ENCODE measurements at regions not wholly inside any gene's neighbourhood (a gene's known extent, or its start where the extent isn't known, plus 50 kb on each side); places are given as distances from the start of the nearest gene placed in this dataset.

DNA sequence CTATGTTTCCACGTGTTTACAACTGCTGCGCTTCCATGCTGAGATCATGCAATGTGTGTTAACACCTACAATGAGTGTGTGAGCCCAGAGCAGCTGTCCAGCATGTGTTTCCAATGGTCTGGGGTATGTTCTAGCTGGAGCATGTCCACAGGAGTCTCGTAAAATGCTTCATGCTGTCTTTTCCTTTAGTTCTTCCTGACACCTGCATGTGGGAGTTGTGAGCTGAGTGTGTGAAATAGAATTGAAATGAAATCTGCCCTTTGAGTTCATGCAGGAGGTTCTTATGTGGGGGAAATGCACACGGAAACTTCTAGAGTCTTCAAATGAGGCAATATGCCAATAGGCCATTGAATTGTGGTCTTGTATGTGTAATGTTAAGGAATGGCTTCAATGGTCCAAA is 205.1 kb downstream of the RND3 start:
- H3K4me1 ChIP-seq (ENCODE audit: insufficient read depth, low read length) = peaks cover 18% of the 10 kb centered on the region
- no peak overlapping the region for H3K27ac ChIP-seq (ENCODE audit: low read depth, low read length)
- H3K4me3 ChIP-seq (ENCODE audit: insufficient read depth, low read length) = no peak overlapping the region
- H3K9me3 ChIP-seq (ENCODE audit: low read depth, low read length) = no peaks in the 10 kb centered on the region
- no peaks in the 10 kb centered on the region for H3K79me2 ChIP-seq (ENCODE audit: insufficient read depth, low read length)
- H3K4me2 ChIP-seq (ENCODE audit: insufficient read depth, low read length) = no peak overlapping the region
- no peak for DNase-seq (ENCODE audit: insufficient read length, low spot score, missing footprints)
- no peaks in the 10 kb centered on the region for H4K20me1 ChIP-seq (ENCODE audit: insufficient read depth, low read length)
- H2AFZ ChIP-seq (ENCODE audit: low read length) = no peak overlapping the region
- H3K36me3 ChIP-seq (ENCODE audit: insufficient read depth, low read length) = no peaks in the 10 kb centered on the region
- H3K27me3 ChIP-seq (ENCODE audit: insufficient read depth, low read length) = no peaks in the 10 kb centered on the region
- TF ChIP-seq, protein P1, sequence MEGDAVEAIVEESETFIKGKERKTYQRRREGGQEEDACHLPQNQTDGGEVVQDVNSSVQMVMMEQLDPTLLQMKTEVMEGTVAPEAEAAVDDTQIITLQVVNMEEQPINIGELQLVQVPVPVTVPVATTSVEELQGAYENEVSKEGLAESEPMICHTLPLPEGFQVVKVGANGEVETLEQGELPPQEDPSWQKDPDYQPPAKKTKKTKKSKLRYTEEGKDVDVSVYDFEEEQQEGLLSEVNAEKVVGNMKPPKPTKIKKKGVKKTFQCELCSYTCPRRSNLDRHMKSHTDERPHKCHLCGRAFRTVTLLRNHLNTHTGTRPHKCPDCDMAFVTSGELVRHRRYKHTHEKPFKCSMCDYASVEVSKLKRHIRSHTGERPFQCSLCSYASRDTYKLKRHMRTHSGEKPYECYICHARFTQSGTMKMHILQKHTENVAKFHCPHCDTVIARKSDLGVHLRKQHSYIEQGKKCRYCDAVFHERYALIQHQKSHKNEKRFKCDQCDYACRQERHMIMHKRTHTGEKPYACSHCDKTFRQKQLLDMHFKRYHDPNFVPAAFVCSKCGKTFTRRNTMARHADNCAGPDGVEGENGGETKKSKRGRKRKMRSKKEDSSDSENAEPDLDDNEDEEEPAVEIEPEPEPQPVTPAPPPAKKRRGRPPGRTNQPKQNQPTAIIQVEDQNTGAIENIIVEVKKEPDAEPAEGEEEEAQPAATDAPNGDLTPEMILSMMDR (IDR thresholded peaks at IDR 0.05; ENCODE audit: extremely low read depth, low read depth, low read length) = no peak

DNA sequence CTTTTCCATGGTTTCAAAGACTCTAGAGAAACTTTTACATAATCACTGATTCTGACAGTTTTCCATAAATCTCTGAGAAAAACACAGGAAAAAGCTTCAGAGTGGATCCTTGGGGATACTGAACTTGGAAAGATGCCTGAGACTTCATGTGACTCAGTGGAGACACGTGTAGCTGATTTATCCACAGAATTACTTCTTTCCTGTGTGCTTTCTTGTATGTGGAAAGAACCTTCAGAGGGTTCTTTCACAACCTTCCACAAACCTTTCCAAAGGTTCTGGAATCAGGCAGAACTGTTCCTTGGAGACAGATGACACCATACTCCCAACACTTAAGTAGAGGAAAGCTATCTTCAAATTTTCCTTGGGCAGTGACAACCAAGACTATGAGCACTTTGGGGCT is 207.2 kb downstream of the RND3 start:
- Histone ChIP-seq H3K27me3 (ENCODE audit: insufficient read depth, low read length) (no peaks in the 10 kb centered on the region), H3K4me3 (ENCODE audit: insufficient read depth, low read length) (no peak overlapping the region), H3K4me1 (ENCODE audit: insufficient read depth, low read length) (peaks cover 14% of the 10 kb centered on the region), H4K20me1 (ENCODE audit: insufficient read depth, low read length) (no peaks in the 10 kb centered on the region), H3K36me3 (ENCODE audit: insufficient read depth, low read length) (no peaks in the 10 kb centered on the region), H2AFZ (ENCODE audit: low read length) (peak overlapping the region; percentile 9), H3K4me2 (ENCODE audit: insufficient read depth, low read length) (no peak overlapping the region), H3K27ac (ENCODE audit: low read depth, low read length) (peak overlapping the region; percentile 54), H3K79me2 (ENCODE audit: insufficient read depth, low read length) (no peaks in the 10 kb centered on the region), H3K9me3 (ENCODE audit: low read depth, low read length) (no peaks in the 10 kb centered on the region)
- peak; percentile 35 for DNase-seq (ENCODE audit: insufficient read length, low spot score, missing footprints)
- TF ChIP-seq, protein P1 (IDR thresholded peaks at IDR 0.05; ENCODE audit: extremely low read depth, low read depth, low read length) = no peak

GRCh38 chr2:150279686-150280085 is 207.8 kb downstream of the RND3 start:
- Histone ChIP-seq H3K4me3 (ENCODE audit: insufficient read depth, low read length) (no peak overlapping the region), H3K4me1 (ENCODE audit: insufficient read depth, low read length) (peaks cover 14% of the 10 kb centered on the region), H4K20me1 (ENCODE audit: insufficient read depth, low read length) (no peaks in the 10 kb centered on the region), H3K36me3 (ENCODE audit: insufficient read depth, low read length) (no peaks in the 10 kb centered on the region), H3K27me3 (ENCODE audit: insufficient read depth, low read length) (no peaks in the 10 kb centered on the region), H3K27ac (ENCODE audit: low read depth, low read length) (peak overlapping the region; percentile 54), H2AFZ (ENCODE audit: low read length) (no peak overlapping the region), H3K79me2 (ENCODE audit: insufficient read depth, low read length) (no peaks in the 10 kb centered on the region), H3K4me2 (ENCODE audit: insufficient read depth, low read length) (no peak overlapping the region), H3K9me3 (ENCODE audit: low read depth, low read length) (no peaks in the 10 kb centered on the region)
- DNase-seq (ENCODE audit: insufficient read length, low spot score, missing footprints) = no peak
- TF ChIP-seq, protein P1 (IDR thresholded peaks at IDR 0.05; ENCODE audit: extremely low read depth, low read depth, low read length) = no peak

DNA sequence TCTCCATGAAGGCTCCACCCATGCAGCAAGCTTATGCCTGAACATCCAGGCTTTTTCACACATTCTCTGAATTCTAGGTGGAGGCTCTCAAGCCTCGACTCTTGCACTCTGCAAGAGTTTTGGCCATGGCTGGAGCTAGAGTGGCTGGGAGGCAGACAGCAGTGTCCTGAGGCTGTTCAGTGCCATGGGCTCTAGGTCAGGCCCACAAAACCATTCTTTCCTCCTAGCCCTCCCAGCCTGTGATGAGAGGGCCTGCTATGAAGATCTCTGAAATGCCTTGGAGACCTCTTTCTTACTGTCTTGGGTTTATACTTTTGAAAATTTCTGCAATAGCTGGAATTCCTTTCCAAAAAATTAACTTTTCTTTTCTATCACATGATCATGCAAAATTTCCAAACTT is 210.7 kb downstream of the RND3 start:
- Histone ChIP-seq H4K20me1 (ENCODE audit: insufficient read depth, low read length) (no peaks in the 10 kb centered on the region), H3K27me3 (ENCODE audit: insufficient read depth, low read length) (no peaks in the 10 kb centered on the region), H3K4me2 (ENCODE audit: insufficient read depth, low read length) (no peak overlapping the region), H3K36me3 (ENCODE audit: insufficient read depth, low read length) (no peaks in the 10 kb centered on the region), H3K4me3 (ENCODE audit: insufficient read depth, low read length) (no peak overlapping the region), H2AFZ (ENCODE audit: low read length) (no peak overlapping the region), H3K4me1 (ENCODE audit: insufficient read depth, low read length) (peaks cover 24% of the 10 kb centered on the region), H3K27ac (ENCODE audit: low read depth, low read length) (no peak overlapping the region), H3K79me2 (ENCODE audit: insufficient read depth, low read length) (no peaks in the 10 kb centered on the region), H3K9me3 (ENCODE audit: low read depth, low read length) (no peaks in the 10 kb centered on the region)
- DNase-seq (ENCODE audit: insufficient read length, low spot score, missing footprints) = no peak
- TF ChIP-seq, protein P1 (IDR thresholded peaks at IDR 0.05; ENCODE audit: extremely low read depth, low read depth, low read length) = no peak

Data from osteoblast (primary cell).